Cardiac fibroblast (primary cell): ENCODE measurements at regions not wholly inside any gene's neighbourhood (a gene's known extent, or its start where the extent isn't known, plus 50 kb on each side); places are given as distances from the start of the nearest gene placed in this dataset.
"Not testable (repeated sequence)": the region's sequence is repeated elsewhere in the genome, so short reads cannot be mapped to it uniquely, and the experiment has no call there.

Experiments
- DNase-seq, 2 donors: peaks; one replicate each; pipeline versions ENCODE4 v3.0.0 to v3.0.0-alpha.2; 2010; ENCODE audit warnings: low read depth in 2 of 2
- H3K4me3 ChIP-seq, 2 donors: replicated peaks in 1 of 2; 1 replicate in 1 of 2; 2 replicates in 1 of 2; pipeline ENCODE4 v1.5.1; 2011; ENCODE audit warnings: low read depth in 2 of 2, low read length in 2 of 2, mild to moderate bottlenecking in 2 of 2, moderate library complexity in 1 of 2
- CTCF ChIP-seq: IDR thresholded peaks from one replicate; pipeline ENCODE4 v1.5.1; 2011; ENCODE audit warnings: low read depth, mild to moderate bottlenecking, low read length, inconsistent platforms

DNA sequence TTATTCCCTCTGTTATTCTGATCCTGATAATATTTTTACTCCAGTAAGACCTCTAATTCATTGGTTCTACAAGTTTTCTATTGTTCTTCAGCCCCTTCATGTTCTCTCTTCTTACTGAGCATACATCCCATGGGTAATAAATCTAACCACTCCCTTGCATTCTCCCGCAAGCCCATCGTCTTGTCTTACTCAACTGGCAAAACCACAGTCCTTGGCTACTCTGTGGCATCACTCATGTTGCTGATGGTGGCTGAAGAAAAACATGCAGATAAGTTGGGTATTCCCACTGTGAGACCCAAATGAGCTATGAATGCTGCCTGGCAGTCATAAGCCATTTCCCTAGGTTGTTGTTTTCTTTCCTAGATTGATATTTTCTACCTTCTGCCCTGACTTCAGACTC is 402.2 kb upstream of the AADAT start:
- TF ChIP-seq CTCF = no peak
- H3K4me3 ChIP-seq = no peak overlapping the region
- DNase-seq = no peak

DNA sequence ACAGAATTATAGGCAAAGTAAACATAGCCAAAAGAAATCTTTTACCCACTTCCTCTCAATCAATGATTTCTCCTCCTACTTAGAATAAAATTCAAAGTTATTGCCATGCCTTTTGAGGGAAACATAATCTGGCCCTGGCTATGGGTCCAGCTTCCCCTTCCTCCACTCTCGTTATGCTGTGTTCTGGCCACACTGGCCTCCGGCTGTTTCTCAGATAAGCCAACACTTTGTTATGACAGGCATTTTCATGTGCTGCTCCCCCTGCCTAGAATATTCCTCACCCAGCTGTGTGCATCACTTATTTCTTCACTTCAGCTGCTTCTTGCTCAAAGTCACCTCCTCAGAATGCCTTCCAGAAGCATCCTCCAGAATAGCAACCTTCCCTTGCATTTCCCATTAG is 386.6 kb upstream of the AADAT start:
- no peak overlapping the region for H3K4me3 ChIP-seq
- no peak for TF ChIP-seq CTCF
- DNase-seq = peak in 1 of 2 donors; percentile 1

GRCh38 chr4:170465429-170465828 is 375.7 kb upstream of the AADAT start:
- DNase-seq = no peak
- TF ChIP-seq CTCF = no peak
- H3K4me3 ChIP-seq = no peak overlapping the region

- no peak for DNase-seq
- no peak overlapping the region for H3K4me3 ChIP-seq
- TF ChIP-seq CTCF = no peak
Observed at GRCh38 chr4:170464614-170465197, 374.9 kb upstream of the AADAT start.

- no peak for TF ChIP-seq CTCF
- DNase-seq = no peak
- H3K4me3 ChIP-seq = no peak overlapping the region
Observed at GRCh38 chr4:170446782-170447181, 357.0 kb upstream of the AADAT start.

- not testable (repeated sequence) for DNase-seq, H3K4me3 ChIP-seq
Observed at GRCh38 chr4:170441146-170441545, 351.4 kb upstream of the AADAT start.

DNA sequence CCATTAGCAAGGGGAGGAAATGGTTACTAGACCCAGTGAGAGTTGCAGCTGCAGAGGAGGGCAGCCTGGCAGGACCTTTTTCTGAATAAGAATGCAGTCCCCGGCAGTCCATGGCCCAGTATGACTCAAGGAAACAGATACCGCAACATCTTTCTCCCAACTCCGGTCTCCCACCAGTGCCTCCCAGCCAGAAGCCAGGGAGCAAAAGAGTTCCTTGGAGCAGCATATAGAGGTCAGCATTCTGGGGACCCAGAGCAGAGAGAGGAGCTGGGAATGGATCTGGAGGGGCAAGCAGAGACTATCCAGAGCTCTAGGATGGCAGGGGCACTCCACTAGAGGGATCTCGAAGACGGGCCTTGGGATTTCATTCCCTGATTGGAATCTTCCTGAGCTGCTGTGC is 339.2 kb upstream of the AADAT start:
- DNase-seq = no peak
- H3K4me3 ChIP-seq = no peak overlapping the region
- no peak for TF ChIP-seq CTCF
